Smooth muscle cell (in vitro differentiated cells): ENCODE measurements at regions not wholly inside any gene's neighbourhood (a gene's known extent, or its start where the extent isn't known, plus 50 kb on each side); places are given as distances from the start of the nearest gene placed in this dataset.

Experiments used
- DNase-seq: peaks from one replicate; lab custom pipeline; 2025; ENCODE audit not compliant: unreplicated experiment; lab: John Stamatoyannopoulos, UW
- H2AFZ ChIP-seq: fragments of 200-600 bp; sonication (generic); 2 replicates; pipeline ENCODE4 v1.6.0; 2016; ENCODE audit warnings: antibody characterized with exemption, low read depth, mild to moderate bottlenecking
- H3F3A ChIP-seq: fragments of 200-600 bp; sonication (generic); 2 replicates; pipeline ENCODE4 v1.6.0; 2017; ENCODE audit warnings: antibody characterized with exemption, low read depth
- H3K27ac ChIP-seq: fragments of 200-600 bp; sonication (generic); 2 replicates; pipeline ENCODE4 v1.5.1; 2016; ENCODE audit warnings: low read depth, mild to moderate bottlenecking
- H3K27me3 ChIP-seq: fragments of 200-600 bp; sonication (generic); 2 replicates; pipeline ENCODE4 v1.6.1; 2016; ENCODE audit warnings: low read depth, mild to moderate bottlenecking
- H3K36me3 ChIP-seq: fragments of 200-600 bp; sonication (generic); 2 replicates; pipeline ENCODE4 v1.5.1; 2016; ENCODE audit warnings: low read depth
- H3K4me1 ChIP-seq: fragments of 200-600 bp; sonication (generic); 2 replicates; pipeline ENCODE4 v1.5.1; 2016; ENCODE audit warnings: low read depth
- H3K4me2 ChIP-seq: fragments of 200-600 bp; sonication (generic); 2 replicates; pipeline ENCODE4 v1.6.0; 2016; ENCODE audit warnings: mild to moderate bottlenecking
- H3K4me3 ChIP-seq: fragments of 200-600 bp; sonication (generic); 2 replicates; pipeline ENCODE4 v1.5.1; 2016; ENCODE audit warnings: mild to moderate bottlenecking
- H3K79me2 ChIP-seq: fragments of 200-600 bp; sonication (generic); 2 replicates; pipeline ENCODE4 v1.6.0; 2016; ENCODE audit warnings: low read depth, mild to moderate bottlenecking
- H3K9ac ChIP-seq: fragments of 200-600 bp; sonication (generic); 2 replicates; pipeline ENCODE4 v1.6.0; 2016; ENCODE audit warnings: low read depth
- H3K9me3 ChIP-seq: fragments of 200-600 bp; sonication (generic); replicated peaks from 2 replicates; pipeline ENCODE4 v1.5.1; 2016; ENCODE audit warnings: low read depth
- H4K20me1 ChIP-seq: fragments of 200-600 bp; sonication (generic); 2 replicates; pipeline ENCODE4 v1.6.0; 2016; ENCODE audit warnings: low read depth
- CTCF ChIP-seq: fragments of 200-600 bp; sonication (generic); IDR thresholded peaks from 2 replicates; pipeline ENCODE4 v1.5.1; 2017; ENCODE audit warnings: borderline replicate concordance, mild to moderate bottlenecking, antibody characterized with exemption; ENCODE audit not compliant: insufficient read depth, poor library complexity, severe bottlenecking
- WGBS: methylation state at CpG from one replicate; pipeline ENCODE4 v1.1.7; 2016; ENCODE audit warnings: low lambda C conversion rate; 5-methylcytosine and 5-hydroxymethylcytosine counted together

DNA sequence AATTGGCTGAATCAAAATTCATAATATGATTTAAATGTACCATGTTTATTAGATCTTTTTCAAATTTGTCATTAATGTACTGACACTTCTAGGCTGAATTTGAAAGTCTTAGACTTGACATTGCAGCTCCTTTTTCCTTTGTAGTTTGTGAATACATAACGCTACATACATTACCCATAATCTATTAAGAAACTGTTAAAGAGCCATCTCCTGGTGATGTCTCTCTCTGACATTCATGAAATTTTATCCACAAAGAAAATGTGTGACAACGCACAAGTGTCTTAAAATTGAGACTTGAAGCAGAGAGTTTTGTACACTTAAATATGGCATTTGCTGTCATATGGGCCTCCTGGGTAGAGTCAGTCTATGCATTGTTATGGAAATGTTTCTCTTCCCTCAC lies 320.2 kb upstream of the ARGLU1 start:
- Histone ChIP-seq H4K20me1 (no peaks in the 10 kb centered on the region), H3K4me1 (peaks cover 14% of the 10 kb centered on the region), H3K4me2 (no peak overlapping the region), H3F3A (no peaks in the 10 kb centered on the region), H3K79me2 (no peaks in the 10 kb centered on the region), H3K27ac (no peak overlapping the region), H3K9ac (no peak overlapping the region), H3K36me3 (no peaks in the 10 kb centered on the region), H2AFZ (no peak overlapping the region), H3K27me3 (no peaks in the 10 kb centered on the region), H3K4me3 (no peak overlapping the region), H3K9me3 (no peaks in the 10 kb centered on the region)
- WGBS: 93% methylated on average over 2 of the region's 2 CpGs
- DNase-seq: no peak
- no peak for TF ChIP-seq CTCF

DNA sequence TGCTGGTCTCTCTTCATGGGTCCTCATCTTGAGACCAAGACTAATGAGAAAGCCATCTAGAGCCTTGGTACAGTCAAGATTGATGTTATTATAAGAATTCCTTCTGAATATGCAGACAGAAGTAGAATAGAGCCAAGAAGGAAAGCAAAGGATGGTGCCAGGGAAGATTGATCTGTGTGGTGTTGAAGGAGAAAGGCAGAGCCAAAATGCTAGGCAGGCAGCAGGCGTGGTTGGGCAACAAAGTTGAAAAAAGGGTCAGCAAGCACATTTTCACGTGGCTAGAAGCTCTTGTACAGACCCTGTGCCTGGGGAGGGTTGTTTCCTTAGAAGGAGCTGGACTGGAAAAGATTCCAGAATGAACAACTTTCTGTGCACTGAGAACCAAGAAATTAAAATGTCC lies 319.7 kb upstream of the ARGLU1 start:
- Histone ChIP-seq H3K79me2 (no peaks in the 10 kb centered on the region), H2AFZ (no peak overlapping the region), H3K9me3 (no peaks in the 10 kb centered on the region), H3K4me1 (peaks cover 18% of the 10 kb centered on the region), H3F3A (no peaks in the 10 kb centered on the region), H4K20me1 (no peaks in the 10 kb centered on the region), H3K27me3 (no peaks in the 10 kb centered on the region), H3K9ac (no peak overlapping the region), H3K36me3 (no peaks in the 10 kb centered on the region), H3K4me3 (no peak overlapping the region), H3K27ac (no peak overlapping the region), H3K4me2 (no peak overlapping the region)
- DNase-seq: no peak
- TF ChIP-seq CTCF: no peak
- 75% methylated on average over 2 of the region's 2 CpGs for WGBS

DNA sequence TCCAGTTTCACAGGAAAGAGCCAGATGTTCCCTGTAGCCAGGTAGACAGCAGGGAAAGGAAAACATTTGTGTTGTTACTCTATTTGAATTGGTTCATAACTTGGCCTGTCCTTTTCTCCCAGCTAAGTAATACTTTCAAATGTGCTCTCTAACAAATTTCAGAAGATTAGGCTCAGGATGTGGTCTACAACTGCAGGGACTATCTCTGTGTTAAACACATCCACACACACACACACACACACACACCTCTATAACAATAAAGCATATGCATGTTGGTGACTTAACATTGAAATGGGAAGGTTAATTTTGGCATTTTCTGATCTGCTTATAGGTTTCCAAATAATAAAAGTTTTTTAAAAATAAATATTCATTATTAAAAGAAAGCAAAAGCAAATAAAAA lies 316.0 kb upstream of the ARGLU1 start:
- Histone ChIP-seq H4K20me1 (no peaks in the 10 kb centered on the region), H3K9ac (no peak overlapping the region), H3K27ac (no peak overlapping the region), H2AFZ (no peak overlapping the region), H3K4me1 (peaks cover 41% of the 10 kb centered on the region), H3K27me3 (no peaks in the 10 kb centered on the region), H3K79me2 (no peaks in the 10 kb centered on the region), H3K4me2 (no peak overlapping the region), H3K9me3 (no peaks in the 10 kb centered on the region), H3F3A (no peaks in the 10 kb centered on the region), H3K4me3 (no peak overlapping the region), H3K36me3 (no peaks in the 10 kb centered on the region)
- no peak for DNase-seq
- no peak for TF ChIP-seq CTCF

GRCh38 chr13:106882246-106882645 lies 314.3 kb upstream of the ARGLU1 start:
- H3K36me3 ChIP-seq: no peaks in the 10 kb centered on the region
- peaks cover 41% of the 10 kb centered on the region for H3K4me1 ChIP-seq
- no peak overlapping the region for H3K4me3 ChIP-seq
- no peak for DNase-seq
- H2AFZ ChIP-seq: peak overlapping the region; percentile 78
- 48% methylated on average over 6 of the region's 6 CpGs for WGBS
- H3F3A ChIP-seq: no peaks in the 10 kb centered on the region
- H4K20me1 ChIP-seq: no peaks in the 10 kb centered on the region
- no peak for TF ChIP-seq CTCF
- no peak overlapping the region for H3K27ac ChIP-seq
- no peaks in the 10 kb centered on the region for H3K27me3 ChIP-seq
- no peaks in the 10 kb centered on the region for H3K79me2 ChIP-seq
- no peak overlapping the region for H3K9ac ChIP-seq
- H3K9me3 ChIP-seq: no peaks in the 10 kb centered on the region
- H3K4me2 ChIP-seq: no peak overlapping the region
